ENCODE measurements at regions not wholly inside any gene's neighbourhood (a gene's known extent, or its start where the extent isn't known, plus 50 kb on each side); places are given as distances from the start of the nearest gene placed in this dataset.

- H3K9me3 ChIP-seq, result no peaks in the 10 kb centered on the region
- DNase-seq, result no peak
- no peaks in the 10 kb centered on the region for H3K4me1 ChIP-seq
- 60 to 70% methylated on average over 3 of the region's 3 CpGs for WGBS, 2 donors
- no peak for ATAC-seq
- H3K4me3 ChIP-seq, result no peak overlapping the region
- FAIRE-seq, result no peak
- TF ChIP-seq, protein P1, sequence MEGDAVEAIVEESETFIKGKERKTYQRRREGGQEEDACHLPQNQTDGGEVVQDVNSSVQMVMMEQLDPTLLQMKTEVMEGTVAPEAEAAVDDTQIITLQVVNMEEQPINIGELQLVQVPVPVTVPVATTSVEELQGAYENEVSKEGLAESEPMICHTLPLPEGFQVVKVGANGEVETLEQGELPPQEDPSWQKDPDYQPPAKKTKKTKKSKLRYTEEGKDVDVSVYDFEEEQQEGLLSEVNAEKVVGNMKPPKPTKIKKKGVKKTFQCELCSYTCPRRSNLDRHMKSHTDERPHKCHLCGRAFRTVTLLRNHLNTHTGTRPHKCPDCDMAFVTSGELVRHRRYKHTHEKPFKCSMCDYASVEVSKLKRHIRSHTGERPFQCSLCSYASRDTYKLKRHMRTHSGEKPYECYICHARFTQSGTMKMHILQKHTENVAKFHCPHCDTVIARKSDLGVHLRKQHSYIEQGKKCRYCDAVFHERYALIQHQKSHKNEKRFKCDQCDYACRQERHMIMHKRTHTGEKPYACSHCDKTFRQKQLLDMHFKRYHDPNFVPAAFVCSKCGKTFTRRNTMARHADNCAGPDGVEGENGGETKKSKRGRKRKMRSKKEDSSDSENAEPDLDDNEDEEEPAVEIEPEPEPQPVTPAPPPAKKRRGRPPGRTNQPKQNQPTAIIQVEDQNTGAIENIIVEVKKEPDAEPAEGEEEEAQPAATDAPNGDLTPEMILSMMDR (IDR thresholded peaks at IDR 0.05), result no peak
- H3K27me3 ChIP-seq, result no peaks in the 10 kb centered on the region
- no peaks in the 10 kb centered on the region for H3K36me3 ChIP-seq
- intact Hi-C loops (cut with DNase I), result no loop called here
- no peak overlapping the region for H3K27ac ChIP-seq
These were observed 209.3 kb downstream of the HS3ST3B1 start for GRCh38 chr17:14510136-14510535.

DNA sequence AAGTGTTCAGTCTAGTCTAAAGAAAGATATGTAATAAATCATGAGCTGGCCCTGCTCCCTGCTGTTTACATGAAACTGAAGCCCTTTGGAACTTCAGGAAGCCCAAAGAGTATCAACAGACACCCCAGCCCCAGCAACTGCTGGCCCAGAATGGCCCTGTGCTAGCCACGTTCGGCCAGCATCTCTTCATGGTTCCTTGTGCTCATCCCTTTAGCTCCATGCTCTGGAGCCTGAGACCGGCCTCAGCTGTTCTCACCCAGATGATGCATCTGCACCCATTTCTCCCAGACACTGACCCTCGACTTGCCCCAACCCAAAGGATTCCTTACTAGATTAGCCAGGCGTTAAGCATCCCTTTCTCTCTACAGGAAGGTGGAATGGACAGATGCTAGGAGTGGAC, 207.3 kb downstream of the HS3ST3B1 start:
- H3K4me1 ChIP-seq, result no peaks in the 10 kb centered on the region
- intact Hi-C loops (cut with DNase I), result no loop called here
- H3K27ac ChIP-seq, result no peak overlapping the region
- no peaks in the 10 kb centered on the region for H3K9me3 ChIP-seq
- H3K36me3 ChIP-seq, result no peaks in the 10 kb centered on the region
- FAIRE-seq (no peak), DNase-seq (no peak), ATAC-seq (no peak)
- H3K27me3 ChIP-seq, result no peaks in the 10 kb centered on the region
- TF ChIP-seq, protein P1 (IDR thresholded peaks at IDR 0.05), result no peak
- no peak overlapping the region for H3K4me3 ChIP-seq
- 62 to 78% methylated on average over 5 of the region's 5 CpGs for WGBS, 2 donors

DNA sequence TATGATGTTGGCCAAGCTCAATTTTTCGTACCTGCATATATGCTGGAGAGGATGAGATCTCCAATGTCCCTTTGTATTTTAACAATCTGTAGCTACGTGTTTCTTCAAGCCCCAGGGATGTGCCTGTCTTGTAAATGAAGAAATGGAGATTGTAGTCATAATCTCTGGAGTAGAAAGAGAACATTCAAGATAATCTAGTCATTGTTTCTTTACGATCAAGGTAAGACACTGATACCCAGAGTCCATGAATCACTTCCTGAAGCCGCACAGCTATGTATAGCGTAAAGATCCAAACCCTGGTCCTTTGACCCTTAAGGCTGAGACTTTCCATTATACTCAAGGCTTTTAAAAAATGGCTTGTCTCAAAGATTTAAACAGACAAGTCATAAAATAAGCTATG, 205.5 kb downstream of the HS3ST3B1 start:
- no peaks in the 10 kb centered on the region for H3K27me3 ChIP-seq
- TF ChIP-seq, protein P1 (IDR thresholded peaks at IDR 0.05), result no peak
- 73 to 84% methylated on average over 5 of the region's 5 CpGs for WGBS, 2 donors
- H3K9me3 ChIP-seq, result no peaks in the 10 kb centered on the region
- DNase-seq, result no peak
- H3K27ac ChIP-seq, result no peak overlapping the region
- no peak overlapping the region for H3K4me3 ChIP-seq
- no peak for FAIRE-seq
- H3K36me3 ChIP-seq, result no peaks in the 10 kb centered on the region
- no peak for ATAC-seq
- intact Hi-C loops (cut with DNase I), result no loop called here
- H3K4me1 ChIP-seq, result no peaks in the 10 kb centered on the region

GRCh38 chr17:14505606-14506005, 204.7 kb downstream of the HS3ST3B1 start:
- Histone ChIP-seq H3K4me1 (no peaks in the 10 kb centered on the region), H3K4me3 (no peak overlapping the region), H3K36me3 (no peaks in the 10 kb centered on the region), H3K27ac (no peak overlapping the region), H3K9me3 (no peaks in the 10 kb centered on the region), H3K27me3 (no peaks in the 10 kb centered on the region)
- FAIRE-seq, result no peak
- DNase-seq, result no peak
- intact Hi-C loops (cut with DNase I), result no loop called here
- ATAC-seq, result no peak
- TF ChIP-seq, protein P1 (IDR thresholded peaks at IDR 0.05), result no peak
- 11 to 20% methylated on average over 3 of the region's 3 CpGs for WGBS, 2 donors

DNA sequence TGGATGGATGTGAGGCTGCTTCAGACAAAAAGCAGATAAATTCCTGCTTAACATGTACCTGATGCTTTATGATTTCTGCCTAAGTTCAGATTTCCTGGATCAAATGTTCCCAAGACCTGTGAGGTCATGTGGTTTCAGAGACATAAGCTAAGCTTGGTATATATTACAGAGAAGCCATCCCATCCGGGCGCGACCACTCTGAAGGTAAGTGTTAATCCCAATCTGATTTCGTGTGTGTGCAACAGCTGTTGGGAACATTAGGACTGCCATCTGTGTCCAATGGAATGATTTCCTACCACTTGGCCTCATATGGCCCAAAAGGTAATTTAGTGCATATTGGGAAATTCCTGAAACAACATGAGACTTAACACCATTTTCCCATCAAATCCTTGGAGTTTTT, 199.1 kb downstream of the HS3ST3B1 start:
- Histone ChIP-seq H3K27ac (no peak overlapping the region), H3K4me3 (no peak overlapping the region), H3K4me1 (no peaks in the 10 kb centered on the region), H3K27me3 (peaks cover 0 to 6% (median 0%) of the 10 kb centered on the region in 4 donors), H3K36me3 (no peaks in the 10 kb centered on the region), H3K9me3 (no peaks in the 10 kb centered on the region)
- no peak for ATAC-seq
- DNase-seq, result no peak
- 67 to 81% methylated on average over 4 of the region's 4 CpGs for WGBS, 2 donors
- FAIRE-seq, result no peak
- intact Hi-C loops (cut with DNase I), result no loop called here
- TF ChIP-seq, protein P1 (IDR thresholded peaks at IDR 0.05), result no peak
